IMR-90 (cell line): ENCODE measurements at regions not wholly inside any gene's neighbourhood (a gene's known extent, or its start where the extent isn't known, plus 50 kb on each side); places are given as distances from the start of the nearest gene placed in this dataset.

ENCODE experiments used
- ATAC-seq: fragments of 200-7000 bp; cut with Tn5 transposase; 2 replicates; pipeline ENCODE4 v1.9.1; 2020; ENCODE audit warnings: low read depth, mild to moderate bottlenecking, moderate library complexity
- BruUV-seq: library from RNA; stranded (reverse); fragments of 400-500 nt; replicated peaks from 2 replicates; lab custom pipeline; 2021; lab: Mats Ljungman, UMichigan
- CTCF ChIA-PET: fragments of 300-600 bp; formaldehyde crosslinking; extraction: SDS; loops from one replicate; lab custom pipeline; 2021; ENCODE audit warnings: antibody characterized with exemption; lab: Yijun Ruan, JAX
- POLR2A ChIA-PET: fragments of 300-600 bp; sonication (Branson Sonifier 250); formaldehyde crosslinking; loops from one replicate; lab custom pipeline; 2022; ENCODE audit warnings: antibody characterized with exemption; ENCODE audit not compliant: unreplicated experiment; lab: Charles Lee
- DNase-seq: peaks from one replicate; pipeline ENCODE4 v3.0.0; 2013
- H2AFZ ChIP-seq: replicated peaks from 2 replicates; pipeline ENCODE3; 2013; ENCODE audit warnings: low read length, mild to moderate bottlenecking; ENCODE audit not compliant: poor library complexity
- H2AK5ac ChIP-seq: 2 replicates; pipeline ENCODE4 v1.6.1; 2013; ENCODE audit warnings: low read depth, low read length, inconsistent platforms
- H2AK9ac ChIP-seq: replicated peaks from 2 replicates; pipeline ENCODE3; 2013; ENCODE audit warnings: mild to moderate bottlenecking, low read depth, low read length, moderate library complexity; ENCODE audit not compliant: poor library complexity
- H2BK120ac ChIP-seq: 2 replicates; pipeline ENCODE4 v1.6.1; 2013; ENCODE audit warnings: low read depth, low read length, inconsistent platforms
- H2BK15ac ChIP-seq: 3 replicates; pipeline ENCODE4 v1.6.1; 2013; ENCODE audit warnings: low read depth, low read length, inconsistent platforms
- H2BK20ac ChIP-seq: 2 replicates; pipeline ENCODE4 v1.6.1; 2013; ENCODE audit warnings: low read depth, mild to moderate bottlenecking, inconsistent platforms, low read length, moderate library complexity
- H2BK5ac ChIP-seq: 2 replicates; pipeline ENCODE4 v1.6.1; 2013; ENCODE audit warnings: mild to moderate bottlenecking, low read depth, low read length, inconsistent platforms; ENCODE audit not compliant: poor library complexity, severe bottlenecking
- H3K14ac ChIP-seq: replicated peaks from 2 replicates; pipeline ENCODE4 v1.6.1; 2013; ENCODE audit warnings: low read depth, low read length, inconsistent platforms
- H3K18ac ChIP-seq: 2 replicates; pipeline ENCODE4 v1.6.1; 2013; ENCODE audit warnings: low read depth, low read length, control low read depth
- H3K23ac ChIP-seq: 2 replicates; pipeline ENCODE4 v1.6.1; 2013; ENCODE audit warnings: low read depth, low read length, inconsistent platforms
- H3K27ac ChIP-seq: 2 replicates; pipeline ENCODE4 v1.5.1; 2013; ENCODE audit warnings: mild to moderate bottlenecking, control low read depth, low read length; ENCODE audit not compliant: insufficient read depth
- H3K27me3 ChIP-seq: 2 replicates; pipeline ENCODE4 v1.6.1; 2013; ENCODE audit warnings: low read length; ENCODE audit not compliant: control insufficient read depth, insufficient read depth
- H3K36me3 ChIP-seq: 2 replicates; pipeline ENCODE4 v1.6.1; 2013; ENCODE audit warnings: low read length, mixed read lengths; ENCODE audit not compliant: control insufficient read depth, insufficient read depth
- H3K4ac ChIP-seq: 2 replicates; pipeline ENCODE4 v1.6.1; 2013; ENCODE audit warnings: low read depth, low read length, inconsistent platforms
- H3K4me1 ChIP-seq: 2 replicates; pipeline ENCODE4 v1.6.1; 2013; ENCODE audit warnings: low read length, mixed read lengths; ENCODE audit not compliant: control insufficient read depth, insufficient read depth
- H3K4me2 ChIP-seq: 2 replicates; pipeline ENCODE4 v1.6.1; 2013; ENCODE audit warnings: low read depth, mild to moderate bottlenecking, control low read depth, low read length, moderate library complexity
- H3K4me3 ChIP-seq: 2 replicates; pipeline ENCODE4 v1.5.1; 2013; ENCODE audit warnings: low read depth, mild to moderate bottlenecking, control low read depth, low read length, moderate library complexity; ENCODE audit not compliant: insufficient read depth
- H3K56ac ChIP-seq: 2 replicates; pipeline ENCODE4 v1.6.1; 2013; ENCODE audit warnings: low read length, inconsistent platforms; ENCODE audit not compliant: insufficient read depth; ENCODE audit errors: extremely low read depth
- H3K79me1 ChIP-seq, 2 experiments: 2 replicates each; pipeline ENCODE4 v1.6.1; 2013; ENCODE audit warnings: low read length in 2 of 2, inconsistent platforms in 1 of 2, low read depth in 1 of 2
- H3K9ac ChIP-seq: 2 replicates; pipeline ENCODE4 v1.6.1; 2013; ENCODE audit warnings: low read depth, low read length, control low read depth
- H3K9me1 ChIP-seq: 2 replicates; pipeline ENCODE4 v1.6.1; 2013; ENCODE audit warnings: low read length, inconsistent platforms; ENCODE audit not compliant: insufficient read depth
- H3K9me3 ChIP-seq: 2 replicates; pipeline ENCODE4 v1.6.1; 2013; ENCODE audit warnings: low read length; ENCODE audit not compliant: control insufficient read depth, insufficient read depth
- H4K20me1 ChIP-seq: 2 replicates; pipeline ENCODE4 v1.6.1; 2013; ENCODE audit warnings: low read length, inconsistent platforms; ENCODE audit not compliant: insufficient read depth
- H4K5ac ChIP-seq: 2 replicates; pipeline ENCODE4 v1.6.1; 2013; ENCODE audit warnings: mild to moderate bottlenecking, low read depth, low read length, control low read depth
- H4K8ac ChIP-seq, 2 experiments: 2 replicates each; pipeline ENCODE4 v1.6.1; 2013; ENCODE audit warnings: low read depth in 2 of 2, low read length in 2 of 2, control low read depth in 1 of 2, inconsistent platforms in 1 of 2
- H4K91ac ChIP-seq: 2 replicates; pipeline ENCODE4 v1.6.1; 2013; ENCODE audit warnings: low read depth, low read length, inconsistent platforms; ENCODE audit not compliant: insufficient read depth
- BHLHE40 ChIP-seq: fragments of 150-350 bp; IDR thresholded peaks from 2 replicates; pipeline ENCODE4 v1.6.1; 2016; ENCODE audit warnings: mild to moderate bottlenecking, low read depth, low read length
- CEBPB ChIP-seq: IDR thresholded peaks from 2 replicates; pipeline ENCODE4 v1.6.1; 2012; ENCODE audit warnings: low read depth, low read length, improper control_type of control experiment
- FOS ChIP-seq: fragments of 150-350 bp; IDR thresholded peaks from 2 replicates; pipeline ENCODE4 v1.6.1; 2016; ENCODE audit warnings: low read depth, low read length
- MAFK ChIP-seq: IDR thresholded peaks from 2 replicates; pipeline ENCODE4 v1.6.1; 2012; ENCODE audit warnings: low read depth, low read length, improper control_type of control experiment
- MXI1 ChIP-seq: IDR thresholded peaks from 2 replicates; pipeline ENCODE4 v1.6.1; 2012; ENCODE audit warnings: low read depth, mild to moderate bottlenecking, low read length, moderate library complexity, borderline replicate concordance
- NFE2L2 ChIP-seq: fragments of 150-350 bp; IDR thresholded peaks from 2 replicates; pipeline ENCODE4 v1.6.1; 2016; ENCODE audit warnings: low read depth, mild to moderate bottlenecking, low read length
- POLR2A ChIP-seq: IDR thresholded peaks from 2 replicates; pipeline ENCODE4 v1.6.1; 2012; ENCODE audit warnings: mild to moderate bottlenecking, low read depth, low read length
- SMC3 ChIP-seq: fragments of 150-350 bp; IDR thresholded peaks from 2 replicates; pipeline ENCODE4 v1.6.1; 2016; ENCODE audit warnings: low read depth, mild to moderate bottlenecking, antibody characterized with exemption, low read length, moderate library complexity
- dilution Hi-C: fragments of 300-500 bp; cut with HindIII; formaldehyde crosslinking; loops from one replicate; pipeline ENCODE4 v1.14.3; 2018; ENCODE audit warnings: low sequenced_read_pairs; ENCODE audit not compliant: unreplicated experiment
- in situ Hi-C: fragments of 300-500 bp; cut with MboI; formaldehyde crosslinking; loops from 3 replicates; pipeline ENCODE4 v1.14.3; 2019; ENCODE audit warnings: low sequenced_read_pairs, inconsistent platforms, mixed read lengths
- intact Hi-C: fragments of 100-400 bp; cut with micrococcal nuclease; formaldehyde crosslinking; loops from 2 replicates; pipeline ENCODE4 v1.10.0; 2022
- TF ChIP-seq, protein P1 (sequence below): fragments of 150-350 bp; IDR thresholded peaks from 2 replicates; pipeline ENCODE4 v1.6.1; 2016; ENCODE audit warnings: low read depth, mild to moderate bottlenecking, low read length, moderate library complexity, borderline replicate concordance

DNA sequence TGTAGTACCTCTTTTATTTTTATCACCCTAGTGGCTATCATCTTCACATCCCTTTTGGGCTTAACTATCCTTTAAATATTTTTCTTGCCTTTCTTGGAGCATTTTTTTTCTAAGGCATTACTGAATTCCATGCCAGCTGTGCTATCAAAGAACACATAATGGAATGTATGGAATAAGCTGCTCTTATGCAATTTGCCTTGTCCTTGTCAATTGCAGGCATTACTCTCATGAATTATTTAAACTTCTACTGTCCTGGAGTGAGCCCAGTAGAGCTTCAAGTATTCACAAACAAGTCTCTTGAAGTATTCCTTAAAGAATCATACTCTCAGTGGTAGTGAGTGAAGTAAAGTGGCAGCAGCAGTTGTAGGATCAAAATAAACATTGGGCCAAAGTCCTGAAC is 144.6 kb upstream of the IGFBP7 start:
- no peak overlapping the region for H3K27ac ChIP-seq
- H3K9me1 ChIP-seq: no peaks in the 10 kb centered on the region
- no peaks in the 10 kb centered on the region for H3K9me3 ChIP-seq
- TF ChIP-seq NFE2L2: no peak
- no peak for TF ChIP-seq POLR2A
- TF ChIP-seq MAFK: no peak
- TF ChIP-seq, protein P1, sequence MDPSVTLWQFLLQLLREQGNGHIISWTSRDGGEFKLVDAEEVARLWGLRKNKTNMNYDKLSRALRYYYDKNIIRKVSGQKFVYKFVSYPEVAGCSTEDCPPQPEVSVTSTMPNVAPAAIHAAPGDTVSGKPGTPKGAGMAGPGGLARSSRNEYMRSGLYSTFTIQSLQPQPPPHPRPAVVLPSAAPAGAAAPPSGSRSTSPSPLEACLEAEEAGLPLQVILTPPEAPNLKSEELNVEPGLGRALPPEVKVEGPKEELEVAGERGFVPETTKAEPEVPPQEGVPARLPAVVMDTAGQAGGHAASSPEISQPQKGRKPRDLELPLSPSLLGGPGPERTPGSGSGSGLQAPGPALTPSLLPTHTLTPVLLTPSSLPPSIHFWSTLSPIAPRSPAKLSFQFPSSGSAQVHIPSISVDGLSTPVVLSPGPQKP: no peak
- no peak for TF ChIP-seq SMC3
- TF ChIP-seq MXI1: no peak
- TF ChIP-seq BHLHE40: no peak
- no peak for TF ChIP-seq FOS
- no peak for TF ChIP-seq CEBPB
- no peaks in the 10 kb centered on the region for H3K4me1 ChIP-seq
- no peak overlapping the region for H2BK15ac ChIP-seq
- no peak overlapping the region for H2AFZ ChIP-seq
- no peak overlapping the region for H3K56ac ChIP-seq
- in situ Hi-C loops (no loop called here), dilution Hi-C loops (no loop called here), intact Hi-C loops (no loop called here)
- POLR2A ChIA-PET: no interaction called here
- no peak overlapping the region for H3K14ac ChIP-seq
- H3K79me1 ChIP-seq: no peaks in the 10 kb centered on the region
- DNase-seq: no peak
- no peak overlapping the region for H2AK9ac ChIP-seq
- H4K91ac ChIP-seq: no peak overlapping the region
- H2BK120ac ChIP-seq: no peak overlapping the region
- ATAC-seq: no peak
- no peak overlapping the region for H3K9ac ChIP-seq
- CTCF ChIA-PET: no interaction called here
- H4K20me1 ChIP-seq: no peaks in the 10 kb centered on the region
- no peak overlapping the region for H2BK5ac ChIP-seq
- H4K8ac ChIP-seq: no peak overlapping the region
- H3K23ac ChIP-seq: no peak overlapping the region
- no TSS peak for BruUV-seq
- H2AK5ac ChIP-seq: no peak overlapping the region
- H3K4me2 ChIP-seq: no peak overlapping the region
- H2BK20ac ChIP-seq: no peak overlapping the region
- H3K18ac ChIP-seq: no peak overlapping the region
- no peaks in the 10 kb centered on the region for H3K27me3 ChIP-seq
- H4K5ac ChIP-seq: no peak overlapping the region
- no peak overlapping the region for H3K4me3 ChIP-seq
- no peaks in the 10 kb centered on the region for H3K36me3 ChIP-seq
- H3K4ac ChIP-seq: no peak overlapping the region
